ENCODE measurements at regions not wholly inside any gene's neighbourhood (a gene's known extent, or its start where the extent isn't known, plus 50 kb on each side); places are given as distances from the start of the nearest gene placed in this dataset.

GRCh38 chr6:90654806-90655205 is 67.9 kb upstream of the MAP3K7 start:
- no peak for DNase-seq (ENCODE audit: low read depth in 4 of 4, low spot score in 2 of 4)

GRCh38 chr6:90654166-90654565 is 67.3 kb upstream of the MAP3K7 start:
- no peak for DNase-seq (ENCODE audit: low read depth in 4 of 4, low spot score in 2 of 4)

GRCh38 chr6:90653750-90654149 is 66.9 kb upstream of the MAP3K7 start:
- DNase-seq (ENCODE audit: low read depth in 4 of 4, low spot score in 2 of 4) = no peak

GRCh38 chr6:90650041-90650940 is 63.4 kb upstream of the MAP3K7 start:
- DNase-seq (ENCODE audit: low read depth in 4 of 4, low spot score in 2 of 4) = no peak

- DNase-seq (ENCODE audit: low read depth in 4 of 4, low spot score in 2 of 4) = no peak
These were observed 62.0 kb upstream of the MAP3K7 start for GRCh38 chr6:90648873-90649272.

- no peak for DNase-seq (ENCODE audit: low read depth in 4 of 4, low spot score in 2 of 4)
These were observed 60.1 kb upstream of the MAP3K7 start for GRCh38 chr6:90646940-90647339.

GRCh38 chr6:90645634-90646033 is 58.8 kb upstream of the MAP3K7 start:
- DNase-seq (ENCODE audit: low read depth in 4 of 4, low spot score in 2 of 4) = no peak

- DNase-seq (ENCODE audit: low read depth in 4 of 4, low spot score in 2 of 4) = no peak
These were observed 57.6 kb upstream of the MAP3K7 start for GRCh38 chr6:90644492-90644891.

GRCh38 chr6:90643381-90643780 is 56.5 kb upstream of the MAP3K7 start:
- no peak for DNase-seq (ENCODE audit: low read depth in 4 of 4, low spot score in 2 of 4)

- no peak for DNase-seq (ENCODE audit: low read depth in 4 of 4, low spot score in 2 of 4)
These were observed 50.4 kb upstream of the MAP3K7 start for GRCh38 chr6:90637320-90637719.
